Mucosa of descending colon (tissue), 3 donors: ENCODE measurements at regions not wholly inside any gene's neighbourhood (a gene's known extent, or its start where the extent isn't known, plus 50 kb on each side); places are given as distances from the start of the nearest gene placed in this dataset.

ENCODE experiments used
- ATAC-seq: fragments of 200-7000 bp; cut with Tn5 transposase; one replicate; pipeline ENCODE4 v1.9.1; 2020; ENCODE audit warnings: mild to moderate bottlenecking, moderate library complexity
- DNase-seq, 3 donors: peaks; one replicate each; pipeline ENCODE4 v3.0.0-alpha.2; 2020
- H3K36me3 ChIP-seq: fragments of 200-600 bp; one replicate; pipeline ENCODE4 v1.8.0; 2021; ENCODE audit warnings: low read depth, mild to moderate bottlenecking
- H3K4me1 ChIP-seq: fragments of 200-600 bp; one replicate; pipeline ENCODE4 v1.8.0; 2021; ENCODE audit warnings: low read depth, mild to moderate bottlenecking
- H3K4me3 ChIP-seq: fragments of 200-600 bp; one replicate; pipeline ENCODE4 v1.8.0; 2021; ENCODE audit warnings: mild to moderate bottlenecking
- H3K9me3 ChIP-seq: fragments of 200-600 bp; one replicate; pipeline ENCODE4 v1.8.0; 2021; ENCODE audit warnings: mild to moderate bottlenecking
- intact Hi-C, 2 donors: fragments of 100-400 bp; cut with DNase I in 1 of 2; cut with micrococcal nuclease in 1 of 2; formaldehyde crosslinking; loops; one replicate each; pipeline versions ENCODE4 v1.11.0 to v1.11.1; 2022; cut with DNase I, micrococcal nuclease
- TF ChIP-seq, protein P1 (sequence below): fragments of 200-600 bp; IDR thresholded peaks from one replicate; pipeline ENCODE4 v1.8.0; 2022; ENCODE audit warnings: antibody characterized with exemption, mild to moderate bottlenecking
- donor health status: DM: no; HTN: no; CAD: no; lungs with moderate emphysema.
- donor health status: DM: no; HTN: no; CAD: no.
- donor health status: DM: no; HTN: yes; CAD: no.

DNA sequence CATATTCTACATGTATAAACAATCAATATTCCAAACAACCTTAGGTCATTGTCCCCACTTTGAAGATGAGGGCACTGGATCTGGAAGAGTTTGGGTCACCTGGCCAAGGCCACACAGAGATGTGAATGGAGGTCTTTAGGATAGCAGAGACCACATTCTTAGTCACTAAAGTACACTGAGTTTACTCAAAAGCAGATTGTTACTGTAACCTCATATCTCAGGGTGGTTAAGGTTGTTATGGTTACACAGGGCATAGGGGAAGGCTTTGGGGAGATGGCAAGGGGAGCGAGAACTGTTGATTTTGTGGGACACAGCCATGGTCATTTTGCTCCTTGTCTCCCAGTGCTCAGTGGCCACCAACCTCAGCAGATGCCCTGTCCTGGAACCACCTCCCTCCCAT, 109.4 kb downstream of the GATA6 start:
- no peaks in the 10 kb centered on the region for H3K9me3 ChIP-seq
- peaks cover 13% of the 10 kb centered on the region for H3K4me1 ChIP-seq
- H3K36me3 ChIP-seq: no peaks in the 10 kb centered on the region
- intact Hi-C loops: no loop called here
- DNase-seq: no peak
- ATAC-seq: no peak
- no peak overlapping the region for H3K4me3 ChIP-seq
- TF ChIP-seq, protein P1, sequence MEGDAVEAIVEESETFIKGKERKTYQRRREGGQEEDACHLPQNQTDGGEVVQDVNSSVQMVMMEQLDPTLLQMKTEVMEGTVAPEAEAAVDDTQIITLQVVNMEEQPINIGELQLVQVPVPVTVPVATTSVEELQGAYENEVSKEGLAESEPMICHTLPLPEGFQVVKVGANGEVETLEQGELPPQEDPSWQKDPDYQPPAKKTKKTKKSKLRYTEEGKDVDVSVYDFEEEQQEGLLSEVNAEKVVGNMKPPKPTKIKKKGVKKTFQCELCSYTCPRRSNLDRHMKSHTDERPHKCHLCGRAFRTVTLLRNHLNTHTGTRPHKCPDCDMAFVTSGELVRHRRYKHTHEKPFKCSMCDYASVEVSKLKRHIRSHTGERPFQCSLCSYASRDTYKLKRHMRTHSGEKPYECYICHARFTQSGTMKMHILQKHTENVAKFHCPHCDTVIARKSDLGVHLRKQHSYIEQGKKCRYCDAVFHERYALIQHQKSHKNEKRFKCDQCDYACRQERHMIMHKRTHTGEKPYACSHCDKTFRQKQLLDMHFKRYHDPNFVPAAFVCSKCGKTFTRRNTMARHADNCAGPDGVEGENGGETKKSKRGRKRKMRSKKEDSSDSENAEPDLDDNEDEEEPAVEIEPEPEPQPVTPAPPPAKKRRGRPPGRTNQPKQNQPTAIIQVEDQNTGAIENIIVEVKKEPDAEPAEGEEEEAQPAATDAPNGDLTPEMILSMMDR: no peak

DNA sequence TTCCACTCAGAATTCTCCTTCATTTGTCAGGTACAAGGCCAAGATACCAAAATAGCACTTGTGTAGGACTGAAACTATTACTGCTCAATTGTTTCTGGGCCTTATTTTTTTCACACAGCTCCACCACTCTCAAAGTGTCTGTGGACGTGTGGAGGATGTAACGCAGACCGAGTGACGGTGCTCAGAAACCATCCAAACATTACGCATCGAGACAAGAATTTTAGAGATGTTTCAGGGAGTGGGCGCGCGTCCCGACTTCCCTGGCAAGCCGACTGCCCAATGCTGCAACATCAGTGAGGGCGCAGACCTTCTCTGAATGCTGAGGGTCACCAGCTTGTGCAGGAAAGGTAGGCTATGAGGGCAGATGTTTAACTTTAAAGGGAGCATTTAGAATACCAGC, 108.4 kb downstream of the GATA6 start:
- intact Hi-C loops: no loop called here
- ATAC-seq (no peak), DNase-seq (no peak)
- Histone ChIP-seq H3K4me1 (peaks cover 3% of the 10 kb centered on the region), H3K36me3 (no peaks in the 10 kb centered on the region), H3K9me3 (no peaks in the 10 kb centered on the region), H3K4me3 (no peak overlapping the region)
- TF ChIP-seq, protein P1: no peak

DNA sequence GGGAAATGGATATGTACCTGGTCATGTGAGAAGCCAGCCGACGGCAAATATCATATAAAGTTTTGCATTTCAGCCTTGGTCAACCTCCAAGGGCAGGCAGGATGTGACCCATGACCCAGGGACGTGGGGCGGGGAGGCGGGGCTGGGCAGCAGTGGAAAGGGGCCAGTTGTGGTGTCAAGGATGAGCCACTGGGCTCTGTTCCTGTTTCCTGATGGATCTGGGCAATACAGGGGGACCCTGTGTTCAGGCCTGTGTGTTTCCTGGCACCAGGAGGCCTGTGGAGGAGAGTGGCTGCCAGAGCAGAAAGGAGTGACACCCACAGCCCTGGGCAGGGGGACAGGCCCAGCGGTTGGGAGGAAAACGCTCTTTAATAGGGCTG, 106.9 kb downstream of the GATA6 start:
- H3K4me3 ChIP-seq: no peak overlapping the region
- no peaks in the 10 kb centered on the region for H3K9me3 ChIP-seq
- intact Hi-C loops: no loop called here
- ATAC-seq: no peak
- TF ChIP-seq, protein P1: no peak
- DNase-seq: no peak
- H3K36me3 ChIP-seq: no peaks in the 10 kb centered on the region
- H3K4me1 ChIP-seq: no peaks in the 10 kb centered on the region

DNA sequence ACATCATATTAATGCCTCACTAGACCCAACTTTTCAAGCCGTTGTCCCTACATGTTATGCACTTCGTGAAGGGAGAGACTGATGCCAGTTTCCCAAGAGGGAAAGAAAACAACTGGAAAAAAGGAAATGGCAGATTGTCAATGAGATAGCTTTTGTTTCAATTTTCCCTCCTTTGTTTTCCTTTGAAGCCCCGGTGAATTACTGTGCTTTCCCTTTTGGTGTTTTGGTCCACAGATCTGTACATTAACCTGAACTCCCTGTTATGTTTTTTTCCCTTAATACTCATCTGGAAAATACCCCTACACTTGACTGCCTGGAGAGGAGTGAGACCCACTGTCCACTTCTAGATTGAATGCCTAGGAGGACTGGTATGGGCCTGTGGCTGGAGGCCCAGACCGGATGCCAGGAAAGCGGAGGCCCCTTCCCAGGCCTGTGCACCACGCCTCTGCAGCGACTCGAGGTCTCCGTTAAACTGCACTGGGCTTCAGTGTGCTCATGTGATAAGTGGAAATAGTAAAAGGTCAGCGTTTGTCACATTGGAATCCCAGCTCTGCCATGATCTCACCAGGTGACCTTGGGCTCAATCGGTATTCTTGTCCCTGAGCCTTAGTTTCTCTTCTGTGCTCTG, 106.4 kb downstream of the GATA6 start:
- H3K36me3 ChIP-seq: no peaks in the 10 kb centered on the region
- intact Hi-C loops: no loop called here
- H3K9me3 ChIP-seq: no peaks in the 10 kb centered on the region
- ATAC-seq (no peak), DNase-seq (no peak)
- no peak overlapping the region for H3K4me3 ChIP-seq
- H3K4me1 ChIP-seq: no peaks in the 10 kb centered on the region
- TF ChIP-seq, protein P1: no peak

DNA sequence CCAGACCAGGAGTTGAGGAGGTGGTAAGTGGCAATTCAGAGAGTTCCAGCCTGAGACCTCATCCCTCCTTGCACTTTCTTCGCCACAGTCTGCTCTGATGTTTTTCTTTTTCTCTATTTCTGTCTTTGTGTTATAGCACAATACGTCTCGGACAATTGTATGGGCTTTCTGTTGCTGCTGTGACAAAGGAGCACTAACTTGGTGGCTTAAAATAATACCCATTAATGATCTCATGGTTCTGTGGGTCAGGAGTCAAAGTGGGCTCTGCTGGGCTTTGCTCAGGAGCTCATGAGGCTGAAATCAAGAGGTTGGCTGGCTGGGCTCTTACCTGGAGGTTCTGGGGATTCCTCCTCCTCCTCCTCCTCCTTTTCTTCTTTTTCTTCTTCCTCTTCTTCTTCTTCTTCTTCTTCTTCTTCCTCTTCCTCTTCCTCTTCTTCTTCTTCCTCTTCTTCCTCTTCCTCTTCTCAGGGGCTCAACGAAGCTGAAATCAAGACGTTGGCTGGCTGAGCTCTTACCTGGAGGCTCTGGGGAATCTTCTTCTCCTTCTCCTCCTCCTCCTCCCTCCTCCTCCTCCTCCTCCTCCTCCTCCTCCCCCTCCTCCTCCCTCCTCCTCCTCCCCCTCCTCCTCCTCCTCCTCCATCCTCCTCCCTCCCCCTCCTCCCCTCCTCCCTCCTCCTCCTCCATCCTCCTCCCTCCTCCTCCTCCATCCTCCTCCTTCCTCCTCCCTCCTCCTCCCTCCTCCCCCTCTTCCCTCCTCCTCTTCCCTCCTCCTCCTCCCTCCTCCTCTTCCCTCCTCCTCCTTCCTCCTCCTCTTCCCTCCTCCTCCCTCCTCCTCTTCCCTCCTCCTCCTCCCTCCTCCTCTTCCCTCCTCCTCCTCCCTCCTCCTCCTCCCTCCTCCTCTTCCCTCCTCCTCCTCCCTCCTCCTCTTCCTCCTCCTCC, 104.0 kb downstream of the GATA6 start:
- DNase-seq (no peak), ATAC-seq (no peak)
- Histone ChIP-seq H3K9me3 (no peaks in the 10 kb centered on the region), H3K4me1 (peaks cover 5% of the 10 kb centered on the region), H3K36me3 (no peaks in the 10 kb centered on the region), H3K4me3 (no peak overlapping the region)
- TF ChIP-seq, protein P1: no peak
- intact Hi-C loops: no loop called here
